T-cell (primary cell): ENCODE measurements at regions not wholly inside any gene's neighbourhood (a gene's known extent, or its start where the extent isn't known, plus 50 kb on each side); places are given as distances from the start of the nearest gene placed in this dataset.

Experiments
- ATAC-seq, 4 experiments: fragments of 200-7000 bp in 3 of 4; fragments of 150-1000 bp in 1 of 4; cut with Tn5 transposase; replicated peaks in 1 of 4; 1 replicate in 3 of 4; 2 replicates in 1 of 4; pipeline ENCODE4 v1.10.0; 2021; ENCODE audit warnings: moderate library complexity in 3 of 4, mild to moderate bottlenecking in 2 of 4, moderate number of reproducible peaks in 1 of 4
- CTCF ChIA-PET, 2 donors: fragments of 300-600 bp; sonication (Branson Sonifier 250); formaldehyde crosslinking; loops; one replicate each; lab custom pipeline; 2022; ENCODE audit warnings: antibody characterized with exemption in 2 of 2; lab: Charles Lee
- POLR2A ChIA-PET, 2 donors: fragments of 300-600 bp; sonication (Branson Sonifier 250); formaldehyde crosslinking; loops; one replicate each; lab custom pipeline; 2022; ENCODE audit warnings: antibody characterized with exemption in 2 of 2; lab: Charles Lee
- DNase-seq, 35 experiments: peaks; one replicate each; pipeline versions ENCODE4 v3.0.0 to v3.0.0-alpha.2; 2013 to 2023
- H3K27ac ChIP-seq: one replicate; pipeline ENCODE4 v1.5.1; 2013; ENCODE audit warnings: low read length
- H3K27me3 ChIP-seq, 2 experiments: replicated peaks in 1 of 2; 1 replicate in 1 of 2; 2 replicates in 1 of 2; pipeline versions ENCODE4 v1.6.1 to v1.7.0; 2013; ENCODE audit warnings: low read length in 1 of 2, mixed read lengths in 1 of 2; ENCODE audit not compliant: control insufficient read depth in 2 of 2, insufficient read depth in 2 of 2; ENCODE audit errors: extremely low read depth in 1 of 2
- H3K36me3 ChIP-seq, 2 donors: 1 replicate in 1 of 2; 2 replicates in 1 of 2; pipeline versions ENCODE4 v1.6.1 to v1.7.0; 2013; ENCODE audit warnings: low read length in 1 of 2; ENCODE audit not compliant: control insufficient read depth in 2 of 2, insufficient read depth in 1 of 2; ENCODE audit errors: extremely low read depth in 1 of 2
- H3K4me1 ChIP-seq, 2 experiments: 1 replicate in 1 of 2; 2 replicates in 1 of 2; pipeline versions ENCODE4 v1.6.1 to v1.7.0; 2013; ENCODE audit warnings: low read length in 2 of 2, mixed read lengths in 1 of 2; ENCODE audit not compliant: insufficient read depth in 2 of 2, control insufficient read depth in 1 of 2; ENCODE audit errors: extremely low read depth in 1 of 2
- H3K4me3 ChIP-seq, 2 donors: 1 replicate in 1 of 2; 2 replicates in 1 of 2; pipeline versions ENCODE4 v1.5.1 to v1.7.0; 2013; ENCODE audit warnings: mild to moderate bottlenecking in 2 of 2, low read length in 1 of 2, moderate library complexity in 1 of 2; ENCODE audit not compliant: control insufficient read depth in 1 of 2; ENCODE audit errors: extremely low read depth in 1 of 2
- H3K9me3 ChIP-seq: 2 replicates; pipeline ENCODE4 v1.7.0; 2013
- H3K27ac Mint-ChIP-seq, 2 donors: one replicate each; pipeline ENCODE4 v1.8.0; 2020 to 2021; ENCODE audit warnings: mild to moderate bottlenecking in 2 of 2, mixed read lengths in 2 of 2
- H3K27me3 Mint-ChIP-seq, 2 donors: one replicate each; pipeline ENCODE4 v1.8.0; 2021 to 2022; ENCODE audit warnings: mixed read lengths in 2 of 2
- H3K36me3 Mint-ChIP-seq: one replicate; pipeline ENCODE4 v1.8.0; 2021; ENCODE audit warnings: mixed read lengths
- H3K4me1 Mint-ChIP-seq, 3 donors: one replicate each; pipeline ENCODE4 v1.8.0; 2020 to 2022; ENCODE audit warnings: mixed read lengths in 3 of 3, mild to moderate bottlenecking in 1 of 3
- H3K4me3 Mint-ChIP-seq, 3 donors: one replicate each; pipeline ENCODE4 v1.8.0; 2020 to 2022; ENCODE audit warnings: mild to moderate bottlenecking in 3 of 3, mixed read lengths in 3 of 3, moderate library complexity in 3 of 3
- H3K9me3 Mint-ChIP-seq, 3 donors: one replicate each; pipeline ENCODE4 v1.8.0; 2020 to 2022; ENCODE audit warnings: mixed read lengths in 3 of 3
- WGBS: methylation state at CpG from one replicate; pipeline ENCODE4 v1.1.5; 2013; ENCODE audit warnings: missing lambda C conversion rate; ENCODE audit not compliant: insufficient coverage; 5-methylcytosine and 5-hydroxymethylcytosine counted together

- no peaks in the 10 kb centered on the region for H3K9me3 ChIP-seq
- peaks cover 0 to 4% of the 10 kb centered on the region in 2 experiments for H3K27me3 ChIP-seq
- H3K36me3 ChIP-seq = no peaks in the 10 kb centered on the region
- no peak for ATAC-seq
- H3K9me3 Mint-ChIP-seq = peaks cover 6 to 9% (median 7%) of the 10 kb centered on the region in 3 donors
- no peak overlapping the region for H3K4me3 Mint-ChIP-seq
- H3K4me1 Mint-ChIP-seq = no peaks in the 10 kb centered on the region
- POLR2A ChIA-PET = no interaction called here
- H3K4me3 ChIP-seq = no peak overlapping the region
- H3K4me1 ChIP-seq = no peaks in the 10 kb centered on the region
- H3K27ac ChIP-seq = no peak overlapping the region
- no peak for DNase-seq
- H3K27me3 Mint-ChIP-seq = peaks cover 4 to 9% of the 10 kb centered on the region in 2 donors
- no peaks in the 10 kb centered on the region for H3K36me3 Mint-ChIP-seq
- H3K27ac Mint-ChIP-seq = no peak overlapping the region
- CTCF ChIA-PET = no interaction called here
- WGBS = 52% methylated on average over 2 of the region's 6 CpGs
These were observed 370.0 kb upstream of the SPRED2 start for GRCh38 chr2:65802298-65802942.

GRCh38 chr2:65800998-65801397 lies 368.6 kb upstream of the SPRED2 start:
- H3K4me3 ChIP-seq = no peak overlapping the region
- H3K27ac ChIP-seq = no peak overlapping the region
- H3K27ac Mint-ChIP-seq = no peak overlapping the region
- WGBS = no CpG with 5 or more reads among the region's 1 CpG
- ChIA-PET CTCF (interaction anchor here in 1 of 2 donors (0.6 kb wide), 1 partner anchor 10 kb away, joined by 3 read pairs; no protein-coding TSS in a partner anchor), POLR2A (no interaction called here)
- no peak overlapping the region for H3K4me3 Mint-ChIP-seq
- no peaks in the 10 kb centered on the region for H3K36me3 Mint-ChIP-seq
- H3K4me1 ChIP-seq = no peaks in the 10 kb centered on the region
- peaks cover 4 to 9% of the 10 kb centered on the region in 2 donors for H3K27me3 Mint-ChIP-seq
- H3K9me3 ChIP-seq = no peaks in the 10 kb centered on the region
- DNase-seq (no peak), ATAC-seq (no peak)
- peaks cover 0 to 4% of the 10 kb centered on the region in 2 experiments for H3K27me3 ChIP-seq
- no peaks in the 10 kb centered on the region for H3K36me3 ChIP-seq
- peaks cover 6 to 9% (median 7%) of the 10 kb centered on the region in 3 donors for H3K9me3 Mint-ChIP-seq
- no peaks in the 10 kb centered on the region for H3K4me1 Mint-ChIP-seq

- ChIA-PET POLR2A (no interaction called here), CTCF (no interaction called here)
- Mint-ChIP-seq H3K27ac (no peak overlapping the region), H3K36me3 (no peaks in the 10 kb centered on the region), H3K9me3 (peaks cover 0 to 1% (median under 1%) of the 10 kb centered on the region in 3 donors), H3K27me3 (peaks cover 4 to 11% of the 10 kb centered on the region in 2 donors), H3K4me1 (no peaks in the 10 kb centered on the region), H3K4me3 (no peak overlapping the region)
- no peak overlapping the region for H3K27ac ChIP-seq
- no peaks in the 10 kb centered on the region for H3K4me1 ChIP-seq
- no peak for DNase-seq
- peaks cover 0 to 4% of the 10 kb centered on the region in 2 experiments for H3K27me3 ChIP-seq
- H3K4me3 ChIP-seq = no peak overlapping the region
- no peaks in the 10 kb centered on the region for H3K9me3 ChIP-seq
- no peaks in the 10 kb centered on the region for H3K36me3 ChIP-seq
- WGBS = 86% methylated on average over 1 of the region's 5 CpGs
- no peak for ATAC-seq
These were observed 366.9 kb upstream of the SPRED2 start for GRCh38 chr2:65799141-65799854.

GRCh38 chr2:65798641-65799040 lies 366.2 kb upstream of the SPRED2 start:
- Mint-ChIP-seq H3K4me1 (no peaks in the 10 kb centered on the region), H3K27me3 (peaks cover 4 to 14% of the 10 kb centered on the region in 2 donors), H3K9me3 (peaks cover 0 to 4% (median 0%) of the 10 kb centered on the region in 3 donors), H3K4me3 (no peak overlapping the region), H3K27ac (no peak overlapping the region), H3K36me3 (no peaks in the 10 kb centered on the region)
- ATAC-seq = no peak
- CTCF ChIA-PET = no interaction called here
- Histone ChIP-seq H3K4me1 (no peaks in the 10 kb centered on the region), H3K27ac (no peak overlapping the region), H3K27me3 (peaks cover 0 to 4% of the 10 kb centered on the region in 2 experiments), H3K36me3 (no peaks in the 10 kb centered on the region), H3K9me3 (no peaks in the 10 kb centered on the region), H3K4me3 (no peak overlapping the region)
- POLR2A ChIA-PET = no interaction called here
- WGBS = no CpG with 5 or more reads among the region's 11 CpGs
- DNase-seq = no peak

GRCh38 chr2:65794994-65795393 lies 362.6 kb upstream of the SPRED2 start:
- ChIA-PET CTCF (no interaction called here), POLR2A (interaction anchor here in 1 of 2 donors (0.7 kb wide), 1 partner anchor 9 kb away, joined by 5 read pairs; no protein-coding TSS in a partner anchor)
- Mint-ChIP-seq H3K9me3 (peaks cover 0 to 4% (median 0%) of the 10 kb centered on the region in 3 donors), H3K36me3 (no peaks in the 10 kb centered on the region), H3K4me3 (no peak overlapping the region), H3K4me1 (no peaks in the 10 kb centered on the region), H3K27ac (no peak overlapping the region), H3K27me3 (peaks cover 5 to 6% of the 10 kb centered on the region in 2 donors)
- DNase-seq (no peak), ATAC-seq (no peak)
- Histone ChIP-seq H3K27me3 (peaks cover 0 to 6% of the 10 kb centered on the region in 2 experiments), H3K4me1 (no peaks in the 10 kb centered on the region), H3K9me3 (no peaks in the 10 kb centered on the region), H3K4me3 (no peak overlapping the region), H3K27ac (no peak overlapping the region), H3K36me3 (no peaks in the 10 kb centered on the region)
- WGBS = 100% methylated on average over 1 of the region's 4 CpGs

GRCh38 chr2:65791404-65791975 lies 359.1 kb upstream of the SPRED2 start:
- ATAC-seq = no peak
- POLR2A ChIA-PET = no interaction called here
- peaks cover 0 to 5% of the 10 kb centered on the region in 2 experiments for H3K27me3 ChIP-seq
- no peak overlapping the region for H3K4me3 ChIP-seq
- H3K36me3 ChIP-seq = no peaks in the 10 kb centered on the region
- H3K27ac ChIP-seq = no peak overlapping the region
- H3K27me3 Mint-ChIP-seq = peaks cover 4 to 10% of the 10 kb centered on the region in 2 donors
- no peaks in the 10 kb centered on the region for H3K4me1 ChIP-seq
- H3K9me3 Mint-ChIP-seq = peaks cover 0 to 8% (median 5%) of the 10 kb centered on the region in 3 donors
- no peaks in the 10 kb centered on the region for H3K36me3 Mint-ChIP-seq
- no peak overlapping the region for H3K27ac Mint-ChIP-seq
- no peak for DNase-seq
- H3K4me3 Mint-ChIP-seq = no peak overlapping the region
- WGBS = 66% methylated on average over 5 of the region's 9 CpGs
- H3K4me1 Mint-ChIP-seq = no peaks in the 10 kb centered on the region
- no peaks in the 10 kb centered on the region for H3K9me3 ChIP-seq
- CTCF ChIA-PET = no interaction called here
